ENCODE measurements at regions not wholly inside any gene's neighbourhood (a gene's known extent, or its start where the extent isn't known, plus 50 kb on each side); places are given as distances from the start of the nearest gene placed in this dataset.

DNA sequence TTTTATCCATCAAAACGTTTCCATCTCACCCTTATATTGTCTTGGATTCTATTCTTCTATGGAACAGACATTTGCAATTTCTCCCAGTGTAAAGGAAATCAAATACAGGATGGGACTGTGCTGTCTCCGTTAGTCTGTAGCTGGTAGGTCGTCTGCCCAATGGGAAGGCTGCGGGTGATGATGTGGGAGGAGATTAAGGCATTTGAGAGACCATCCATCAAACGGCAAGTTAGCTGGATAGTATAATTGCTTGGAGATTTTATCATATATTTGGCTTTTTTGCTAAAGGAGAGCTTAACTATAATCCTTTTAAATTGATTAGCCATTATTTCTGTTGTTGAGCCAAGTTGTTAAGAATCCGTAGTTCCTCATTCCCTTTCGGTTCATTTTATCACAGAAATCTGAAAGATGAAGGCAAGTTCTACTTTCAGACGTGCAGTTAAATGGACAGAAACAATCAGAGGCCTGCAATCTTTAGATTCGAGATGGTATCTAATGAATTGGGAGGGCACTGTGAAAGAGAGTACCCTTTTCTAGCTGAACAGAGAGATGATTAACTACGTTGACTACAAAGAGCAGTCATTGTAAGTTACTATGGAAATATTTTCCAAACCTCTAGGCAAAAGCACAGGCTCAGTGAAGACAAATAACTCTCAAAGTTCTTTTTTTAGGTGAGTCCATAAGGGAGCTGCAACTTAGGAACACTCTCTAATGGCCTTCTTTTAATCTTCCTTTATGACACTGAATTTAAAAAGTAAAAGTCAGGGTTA, 253.3 kb upstream of the KIAA1217 start:
- Histone ChIP-seq H3K27ac (no peak overlapping the region), H3K9me3 (peaks cover 0 to 16% (median 0%) of the 10 kb centered on the region in 11 donors), H3K36me3 (no peaks in the 10 kb centered on the region), H3K4me1 (no peaks in the 10 kb centered on the region), H3K27me3 (peaks cover 0 to 4% (median 0%) of the 10 kb centered on the region in 7 donors), H3K4me3 (no peak overlapping the region)
- TF ChIP-seq, protein P1, sequence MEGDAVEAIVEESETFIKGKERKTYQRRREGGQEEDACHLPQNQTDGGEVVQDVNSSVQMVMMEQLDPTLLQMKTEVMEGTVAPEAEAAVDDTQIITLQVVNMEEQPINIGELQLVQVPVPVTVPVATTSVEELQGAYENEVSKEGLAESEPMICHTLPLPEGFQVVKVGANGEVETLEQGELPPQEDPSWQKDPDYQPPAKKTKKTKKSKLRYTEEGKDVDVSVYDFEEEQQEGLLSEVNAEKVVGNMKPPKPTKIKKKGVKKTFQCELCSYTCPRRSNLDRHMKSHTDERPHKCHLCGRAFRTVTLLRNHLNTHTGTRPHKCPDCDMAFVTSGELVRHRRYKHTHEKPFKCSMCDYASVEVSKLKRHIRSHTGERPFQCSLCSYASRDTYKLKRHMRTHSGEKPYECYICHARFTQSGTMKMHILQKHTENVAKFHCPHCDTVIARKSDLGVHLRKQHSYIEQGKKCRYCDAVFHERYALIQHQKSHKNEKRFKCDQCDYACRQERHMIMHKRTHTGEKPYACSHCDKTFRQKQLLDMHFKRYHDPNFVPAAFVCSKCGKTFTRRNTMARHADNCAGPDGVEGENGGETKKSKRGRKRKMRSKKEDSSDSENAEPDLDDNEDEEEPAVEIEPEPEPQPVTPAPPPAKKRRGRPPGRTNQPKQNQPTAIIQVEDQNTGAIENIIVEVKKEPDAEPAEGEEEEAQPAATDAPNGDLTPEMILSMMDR (IDR thresholded peaks at IDR 0.05) = no peak
- ATAC-seq = no peak
- no peak for DNase-seq
- intact Hi-C loops (cut with DNase I) = no loop called here
- WGBS, 2 donors = 76 to 78% methylated on average over 10 of the region's 10 CpGs

DNA sequence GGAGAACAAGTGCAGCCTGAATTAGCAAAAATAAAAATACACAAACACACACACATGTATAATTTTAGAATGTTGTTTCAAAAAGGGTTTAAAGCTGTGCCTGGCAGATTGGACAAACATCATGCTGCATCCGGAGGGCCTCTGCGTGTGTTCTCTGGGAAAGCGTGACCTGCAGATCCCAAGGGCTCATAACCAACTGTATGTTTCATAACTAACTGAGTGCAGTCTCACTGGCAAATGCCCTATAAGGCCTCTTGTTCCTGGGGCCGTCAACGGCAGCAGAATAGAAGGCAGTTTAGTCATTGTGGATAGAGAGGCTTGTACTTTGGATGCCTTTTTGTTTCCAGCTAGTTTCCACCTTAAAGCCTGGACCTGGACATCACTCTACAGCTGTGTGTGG, 243.8 kb upstream of the KIAA1217 start:
- Histone ChIP-seq H3K4me3 (no peak overlapping the region), H3K27me3 (peaks cover 0 to 2% (median 0%) of the 10 kb centered on the region in 7 donors), H3K9me3 (peaks cover 0 to 4% (median 0%) of the 10 kb centered on the region in 11 donors), H3K36me3 (no peaks in the 10 kb centered on the region), H3K4me1 (no peaks in the 10 kb centered on the region), H3K27ac (no peak overlapping the region)
- TF ChIP-seq, protein P1 (IDR thresholded peaks at IDR 0.05) = no peak
- no peak for DNase-seq
- ATAC-seq = peak in 6 of 8 donors; percentile 17 to 55 (median 34)
- intact Hi-C loops (cut with DNase I) = no loop called here
- 75 to 81% methylated on average over 5 of the region's 5 CpGs for WGBS, 2 donors

DNA sequence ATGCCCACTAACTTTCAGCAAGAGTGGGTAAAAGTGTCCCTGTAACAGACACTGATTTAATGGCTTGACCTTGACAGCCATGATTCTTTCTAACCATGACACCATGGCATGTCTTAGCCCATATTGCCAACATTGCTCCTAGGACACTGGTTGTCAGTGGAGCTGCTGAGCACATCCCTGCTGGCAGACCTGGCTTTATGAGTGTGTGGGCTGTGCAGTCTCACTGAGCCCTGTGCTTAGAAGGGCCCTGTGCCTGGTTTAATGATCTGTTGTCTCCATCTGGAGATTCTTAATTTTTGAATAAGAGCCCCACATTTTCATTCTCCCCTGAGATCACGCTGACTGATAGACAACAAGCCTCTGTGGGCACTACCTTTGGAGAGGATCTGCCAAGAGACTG, 243.1 kb upstream of the KIAA1217 start:
- Histone ChIP-seq H3K4me3 (no peak overlapping the region), H3K27me3 (peaks cover 0 to 3% (median 0%) of the 10 kb centered on the region in 7 donors), H3K36me3 (no peaks in the 10 kb centered on the region), H3K27ac (no peak overlapping the region), H3K9me3 (peaks cover 0 to 4% (median 0%) of the 10 kb centered on the region in 11 donors), H3K4me1 (no peaks in the 10 kb centered on the region)
- DNase-seq (no peak), ATAC-seq (no peak)
- 98 to 100% methylated on average over 1 of the region's 1 CpG for WGBS, 2 donors
- intact Hi-C loops (cut with DNase I) = no loop called here
- TF ChIP-seq, protein P1 (IDR thresholded peaks at IDR 0.05) = no peak

DNA sequence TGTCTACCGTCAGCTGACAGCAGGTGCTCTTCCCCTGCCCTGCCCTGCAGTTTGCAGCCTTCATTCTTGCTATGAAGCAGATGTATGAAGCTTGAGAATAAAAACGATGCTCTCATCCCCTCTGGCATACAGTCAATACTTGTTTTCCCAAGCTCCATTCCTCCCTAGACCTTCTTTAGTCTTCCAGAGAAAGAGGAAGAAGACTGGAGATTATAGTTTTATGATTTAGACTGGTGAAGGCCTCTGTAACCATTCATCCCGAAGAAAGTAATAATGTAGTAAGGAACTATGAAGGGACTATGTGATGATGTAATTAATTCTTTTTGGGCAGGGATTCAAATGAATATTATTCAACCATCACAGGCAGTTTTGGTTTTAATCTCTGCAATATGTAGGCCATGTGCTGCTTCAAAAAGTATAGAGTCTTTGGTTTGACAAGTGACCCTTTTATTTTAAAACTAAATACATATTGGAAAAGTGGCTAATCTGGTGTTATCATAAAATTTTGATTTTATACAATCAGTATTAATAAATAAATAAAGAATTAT, 242.4 kb upstream of the KIAA1217 start:
- Histone ChIP-seq H3K27me3 (peaks cover 0 to 6% (median 0%) of the 10 kb centered on the region in 7 donors), H3K9me3 (peaks cover 0 to 4% (median 0%) of the 10 kb centered on the region in 11 donors), H3K36me3 (no peaks in the 10 kb centered on the region), H3K4me1 (no peaks in the 10 kb centered on the region), H3K4me3 (no peak overlapping the region), H3K27ac (no peak overlapping the region)
- ATAC-seq (no peak), DNase-seq (no peak)
- TF ChIP-seq, protein P1 (IDR thresholded peaks at IDR 0.05) = no peak
- intact Hi-C loops (cut with DNase I) = no loop called here
- 61 to 62% methylated on average over 3 of the region's 3 CpGs for WGBS, 2 donors

Data from heart right ventricle (tissue), 16 donors.